ENCODE measurements at regions not wholly inside any gene's neighbourhood (a gene's known extent, or its start where the extent isn't known, plus 50 kb on each side); places are given as distances from the start of the nearest gene placed in this dataset.

GRCh38 chr2:226450141-226450540, 349.5 kb downstream of the IRS1 start:
- H3K36me3 ChIP-seq: no peaks in the 10 kb centered on the region
- no peak overlapping the region for H3K27ac ChIP-seq
- peaks cover 5 to 9% of the 10 kb centered on the region in 2 donors for H3K4me1 ChIP-seq
- DNase-seq: no peak
- intact Hi-C loops (cut with DNase I): no loop called here
- H3K4me3 ChIP-seq (replicated peaks in 1 of 3): no peak overlapping the region
- H3K27me3 ChIP-seq: no peaks in the 10 kb centered on the region
- no peak for TF ChIP-seq POLR2A (IDR thresholded peaks at IDR 0.05)
- no peak for TF ChIP-seq CTCF (IDR thresholded peaks at IDR 0.05)
- H3K9me3 ChIP-seq: no peaks in the 10 kb centered on the region
- 94 to 96% methylated on average over 6 of the region's 6 CpGs for WGBS, 2 donors

GRCh38 chr2:226447338-226448300, 352.0 kb downstream of the IRS1 start:
- TF ChIP-seq POLR2A (IDR thresholded peaks at IDR 0.05) (no peak), CTCF (IDR thresholded peaks at IDR 0.05) (no peak)
- no peak overlapping the region for H3K4me3 ChIP-seq (replicated peaks in 1 of 3)
- H3K27me3 ChIP-seq: no peaks in the 10 kb centered on the region
- 84 to 94% methylated on average over 5 of the region's 5 CpGs for WGBS, 2 donors
- H3K27ac ChIP-seq: no peak overlapping the region
- H3K9me3 ChIP-seq: no peaks in the 10 kb centered on the region
- intact Hi-C loops (cut with DNase I): no loop called here
- no peak for DNase-seq
- H3K36me3 ChIP-seq: no peaks in the 10 kb centered on the region
- peaks cover 5 to 9% of the 10 kb centered on the region in 2 donors for H3K4me1 ChIP-seq

- 69 to 78% methylated on average over 3 of the region's 3 CpGs for WGBS, 2 donors
- no peaks in the 10 kb centered on the region for H3K9me3 ChIP-seq
- no peaks in the 10 kb centered on the region for H3K27me3 ChIP-seq
- H3K27ac ChIP-seq: no peak overlapping the region
- intact Hi-C loops (cut with DNase I): no loop called here
- H3K4me1 ChIP-seq: peaks cover 5 to 9% of the 10 kb centered on the region in 2 donors
- no peak for DNase-seq
- H3K36me3 ChIP-seq: no peaks in the 10 kb centered on the region
- TF ChIP-seq CTCF (IDR thresholded peaks at IDR 0.05): no peak
- TF ChIP-seq POLR2A (IDR thresholded peaks at IDR 0.05): no peak
- no peak overlapping the region for H3K4me3 ChIP-seq (replicated peaks in 1 of 3)
These were observed 353.1 kb downstream of the IRS1 start for GRCh38 chr2:226446406-226447001.

- no peaks in the 10 kb centered on the region for H3K27me3 ChIP-seq
- TF ChIP-seq POLR2A (IDR thresholded peaks at IDR 0.05) (no peak), CTCF (IDR thresholded peaks at IDR 0.05) (no peak)
- intact Hi-C loops (cut with DNase I): no loop called here
- peaks cover 5 to 9% of the 10 kb centered on the region in 2 donors for H3K4me1 ChIP-seq
- no peaks in the 10 kb centered on the region for H3K9me3 ChIP-seq
- no peak overlapping the region for H3K27ac ChIP-seq
- H3K36me3 ChIP-seq: no peaks in the 10 kb centered on the region
- WGBS, 2 donors: 91% methylated on average over 5 of the region's 5 CpGs
- no peak for DNase-seq
- no peak overlapping the region for H3K4me3 ChIP-seq (replicated peaks in 1 of 3)
These were observed 354.3 kb downstream of the IRS1 start for GRCh38 chr2:226445216-226445861.
